Endothelial cell of umbilical vein (primary cell): ENCODE measurements at regions not wholly inside any gene's neighbourhood (a gene's known extent, or its start where the extent isn't known, plus 50 kb on each side); places are given as distances from the start of the nearest gene placed in this dataset.

Experiments
- CTCF ChIP-seq, 2 donors: IDR thresholded peaks; 1 replicate in 1 of 2; 2 replicates in 1 of 2; pipeline ENCODE4 v1.5.1; 2011; ENCODE audit warnings: low read length in 2 of 2, mild to moderate bottlenecking in 2 of 2, moderate library complexity in 2 of 2, control low read depth in 1 of 2, inconsistent platforms in 1 of 2, low read depth in 1 of 2; ENCODE audit not compliant: insufficient read depth in 1 of 2; ENCODE audit errors: extremely low read depth in 1 of 2
- EZH2 ChIP-seq: IDR thresholded peaks from 2 replicates; pipeline ENCODE4 v1.6.1; 2012; ENCODE audit warnings: borderline replicate concordance, low read depth, mild to moderate bottlenecking, moderate library complexity, low read length, inconsistent platforms; ENCODE audit not compliant: severe bottlenecking
- JUN ChIP-seq: IDR thresholded peaks from 2 replicates; pipeline ENCODE4 v1.6.1; 2011; ENCODE audit warnings: borderline replicate concordance, low read depth; ENCODE audit not compliant: insufficient read length, insufficient read depth
- MAX ChIP-seq: IDR thresholded peaks from 2 replicates; pipeline ENCODE4 v1.6.1; 2011; ENCODE audit not compliant: insufficient read depth, insufficient read length
- MYC ChIP-seq: IDR thresholded peaks from one replicate; pipeline ENCODE4 v1.6.1; 2011; ENCODE audit warnings: mild to moderate bottlenecking, low read depth, low read length
- POLR2A ChIP-seq: IDR thresholded peaks from 2 replicates; pipeline ENCODE4 v1.6.1; 2012; ENCODE audit warnings: low read depth, mild to moderate bottlenecking, control low read depth, low read length
- POLR2AphosphoS5 ChIP-seq: IDR thresholded peaks from 2 replicates; pipeline ENCODE4 v1.6.1; 2012; ENCODE audit warnings: low read depth, mild to moderate bottlenecking, control low read depth, low read length, moderate library complexity; ENCODE audit not compliant: insufficient read depth

GRCh38 chr5:114192108-114192507, 169.8 kb upstream of the KCNN2 start:
- no peak for TF ChIP-seq MAX
- no peak for TF ChIP-seq CTCF (IDR thresholded peaks at IDR 0.05; ENCODE audit: extremely low read depth in 1 of 2, insufficient read depth in 1 of 2, low read depth in 1 of 2, low read length in 2 of 2)
- TF ChIP-seq EZH2: no peak
- TF ChIP-seq POLR2AphosphoS5: no peak
- no peak for TF ChIP-seq MYC
- TF ChIP-seq JUN: no peak
- TF ChIP-seq POLR2A: no peak
